ENCODE measurements at regions not wholly inside any gene's neighbourhood (a gene's known extent, or its start where the extent isn't known, plus 50 kb on each side); places are given as distances from the start of the nearest gene placed in this dataset.

DNA sequence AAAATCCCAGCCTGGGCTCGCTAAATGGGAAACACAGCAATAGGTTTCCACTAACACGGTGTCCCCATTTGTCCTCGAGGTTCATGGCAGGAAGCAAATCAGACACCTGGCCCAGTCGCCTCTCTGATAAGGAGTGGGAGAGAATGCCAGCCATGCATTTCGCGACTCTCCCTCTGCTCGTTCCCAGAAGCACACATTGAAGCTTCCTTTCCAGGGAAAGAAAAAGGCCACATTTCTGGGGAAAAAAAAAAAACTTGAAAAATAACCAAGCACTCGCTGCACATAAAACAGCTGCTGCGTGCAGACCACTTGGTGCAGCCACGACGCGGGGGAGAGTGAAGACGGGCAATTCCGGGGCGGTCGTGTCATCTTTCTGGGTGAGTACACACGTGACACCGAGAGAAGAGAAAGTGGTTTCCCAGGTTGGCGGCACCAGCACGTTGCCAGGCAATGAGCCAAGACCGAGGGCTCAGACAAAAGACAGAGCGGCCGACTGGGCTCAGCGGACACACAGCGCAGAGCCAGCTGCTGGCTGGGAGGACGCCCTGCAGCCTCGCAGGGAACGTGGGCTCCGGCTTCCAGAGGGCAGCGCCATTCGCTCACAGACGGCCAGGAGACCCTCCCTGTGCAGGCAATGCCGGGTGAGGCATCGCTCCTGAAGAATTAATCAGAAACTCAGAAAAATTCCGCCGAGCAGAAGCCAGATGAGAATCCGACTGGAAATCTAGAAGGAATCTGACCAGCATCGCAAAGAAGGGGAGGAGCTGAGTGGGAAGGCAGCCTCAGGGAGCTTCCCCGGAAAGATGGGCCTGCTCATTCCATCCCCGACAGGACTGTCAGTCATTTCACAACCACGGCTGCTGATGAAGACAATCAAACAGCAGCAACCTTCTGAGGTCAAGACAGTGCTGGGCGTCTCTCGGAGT is 83.2 kb upstream of the IRS2 start:
- H3K4me1 ChIP-seq (ENCODE audit: control insufficient read depth in 2 of 3, insufficient read depth in 2 of 3, low read depth in 1 of 3, low read length in 3 of 3) = peaks cover 0 to 12% (median 0%) of the 10 kb centered on the region in 3 donors
- H3K27ac ChIP-seq (ENCODE audit: low read depth in 2 of 2, low read length in 2 of 2) = peak overlapping the region in 1 of 2 donors; percentile 61
- peak overlapping the region; percentile 45 to 57 (median 56) for H3K4me3 ChIP-seq (ENCODE audit: low read length in 3 of 3)
- H3K9ac ChIP-seq (ENCODE audit: low read length in 3 of 3) = peak overlapping the region; percentile 8 to 52 (median 31)
- intact Hi-C loops (cut with DNase I) = no loop called here
- FAIRE-seq = no peak
- no peaks in the 10 kb centered on the region for H3K27me3 ChIP-seq (ENCODE audit: control insufficient read depth, insufficient read depth, low read length)
- H3K9me3 ChIP-seq (ENCODE audit: control insufficient read depth in 2 of 3, insufficient read depth in 1 of 3, low read length in 3 of 3) = no peaks in the 10 kb centered on the region
- TF ChIP-seq, protein P1, sequence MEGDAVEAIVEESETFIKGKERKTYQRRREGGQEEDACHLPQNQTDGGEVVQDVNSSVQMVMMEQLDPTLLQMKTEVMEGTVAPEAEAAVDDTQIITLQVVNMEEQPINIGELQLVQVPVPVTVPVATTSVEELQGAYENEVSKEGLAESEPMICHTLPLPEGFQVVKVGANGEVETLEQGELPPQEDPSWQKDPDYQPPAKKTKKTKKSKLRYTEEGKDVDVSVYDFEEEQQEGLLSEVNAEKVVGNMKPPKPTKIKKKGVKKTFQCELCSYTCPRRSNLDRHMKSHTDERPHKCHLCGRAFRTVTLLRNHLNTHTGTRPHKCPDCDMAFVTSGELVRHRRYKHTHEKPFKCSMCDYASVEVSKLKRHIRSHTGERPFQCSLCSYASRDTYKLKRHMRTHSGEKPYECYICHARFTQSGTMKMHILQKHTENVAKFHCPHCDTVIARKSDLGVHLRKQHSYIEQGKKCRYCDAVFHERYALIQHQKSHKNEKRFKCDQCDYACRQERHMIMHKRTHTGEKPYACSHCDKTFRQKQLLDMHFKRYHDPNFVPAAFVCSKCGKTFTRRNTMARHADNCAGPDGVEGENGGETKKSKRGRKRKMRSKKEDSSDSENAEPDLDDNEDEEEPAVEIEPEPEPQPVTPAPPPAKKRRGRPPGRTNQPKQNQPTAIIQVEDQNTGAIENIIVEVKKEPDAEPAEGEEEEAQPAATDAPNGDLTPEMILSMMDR (IDR thresholded peaks at IDR 0.05; ENCODE audit: borderline replicate concordance, extremely low read depth, insufficient read depth) = peak; percentile 38
- no peaks in the 10 kb centered on the region for H3K36me3 ChIP-seq (ENCODE audit: control insufficient read depth in 2 of 3, insufficient read depth in 3 of 3, low read length in 3 of 3)
- peak; percentile 88 to 93 (median 92) for DNase-seq

DNA sequence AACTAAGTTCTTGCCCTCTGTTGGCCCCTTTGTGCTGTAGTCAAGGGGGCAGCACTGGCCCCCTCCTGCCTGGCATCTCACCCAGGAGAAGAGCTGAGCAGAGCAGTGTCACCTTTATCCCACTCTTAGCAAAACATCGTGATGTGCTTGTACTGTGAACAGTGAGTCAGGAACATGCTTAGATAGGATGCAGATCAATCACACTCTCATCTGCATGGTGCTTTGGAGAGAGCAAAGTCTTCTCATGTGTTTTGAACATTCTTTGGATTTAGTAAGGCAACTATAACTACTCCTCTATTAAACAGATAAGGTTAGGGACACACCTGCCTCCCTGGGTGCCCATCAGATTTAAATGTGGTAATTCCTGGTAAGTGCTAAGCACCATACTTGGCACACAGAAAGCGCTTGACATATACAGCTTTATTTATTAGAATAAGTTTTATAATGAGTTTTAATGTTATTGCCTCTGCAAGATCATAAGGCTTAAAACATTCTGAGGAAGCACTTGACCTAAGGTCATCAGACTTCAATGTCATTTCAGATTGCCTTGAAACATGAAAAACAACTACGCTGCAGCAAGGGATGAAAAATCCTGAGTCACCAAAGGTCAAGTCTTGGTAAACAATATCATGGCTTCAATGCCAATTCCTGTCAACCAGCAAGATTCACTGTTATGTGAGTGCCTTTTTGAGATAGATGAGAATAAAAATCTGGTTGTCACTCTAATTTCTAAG is 82.4 kb upstream of the IRS2 start:
- no peaks in the 10 kb centered on the region for H3K9me3 ChIP-seq (ENCODE audit: control insufficient read depth in 2 of 3, insufficient read depth in 1 of 3, low read length in 3 of 3)
- H3K27me3 ChIP-seq (ENCODE audit: control insufficient read depth, insufficient read depth, low read length) = no peaks in the 10 kb centered on the region
- H3K4me3 ChIP-seq (ENCODE audit: low read length in 3 of 3) = peak overlapping the region in 1 of 3 donors; percentile 56
- no peak overlapping the region for H3K27ac ChIP-seq (ENCODE audit: low read depth in 2 of 2, low read length in 2 of 2)
- TF ChIP-seq, protein P1 (IDR thresholded peaks at IDR 0.05; ENCODE audit: borderline replicate concordance, extremely low read depth, insufficient read depth) = no peak
- DNase-seq (no peak), FAIRE-seq (no peak)
- intact Hi-C loops (cut with DNase I) = no loop called here
- peaks cover 0 to 12% (median 0%) of the 10 kb centered on the region in 3 donors for H3K4me1 ChIP-seq (ENCODE audit: control insufficient read depth in 2 of 3, insufficient read depth in 2 of 3, low read depth in 1 of 3, low read length in 3 of 3)
- no peaks in the 10 kb centered on the region for H3K36me3 ChIP-seq (ENCODE audit: control insufficient read depth in 2 of 3, insufficient read depth in 3 of 3, low read length in 3 of 3)
- no peak overlapping the region for H3K9ac ChIP-seq (ENCODE audit: low read length in 3 of 3)

GRCh38 chr13:109867766-109868165 is 81.4 kb upstream of the IRS2 start:
- H3K4me3 ChIP-seq (ENCODE audit: low read length in 3 of 3) = no peak overlapping the region
- TF ChIP-seq, protein P1 (IDR thresholded peaks at IDR 0.05; ENCODE audit: borderline replicate concordance, extremely low read depth, insufficient read depth) = no peak
- H3K27me3 ChIP-seq (ENCODE audit: control insufficient read depth, insufficient read depth, low read length) = no peaks in the 10 kb centered on the region
- no peak overlapping the region for H3K27ac ChIP-seq (ENCODE audit: low read depth in 2 of 2, low read length in 2 of 2)
- FAIRE-seq = no peak
- H3K4me1 ChIP-seq (ENCODE audit: control insufficient read depth in 2 of 3, insufficient read depth in 2 of 3, low read depth in 1 of 3, low read length in 3 of 3) = peaks cover 0 to 12% (median 0%) of the 10 kb centered on the region in 3 donors
- no peaks in the 10 kb centered on the region for H3K9me3 ChIP-seq (ENCODE audit: control insufficient read depth in 2 of 3, insufficient read depth in 1 of 3, low read length in 3 of 3)
- no peak overlapping the region for H3K9ac ChIP-seq (ENCODE audit: low read length in 3 of 3)
- no peak for DNase-seq
- intact Hi-C loops (cut with DNase I) = no loop called here
- no peaks in the 10 kb centered on the region for H3K36me3 ChIP-seq (ENCODE audit: control insufficient read depth in 2 of 3, insufficient read depth in 3 of 3, low read length in 3 of 3)

Measured in kidney (tissue), 13 donors.